Activated T-cell treated with anti-CD3 and anti-CD28 coated beads, Interleukin-2, amount 50 U/mL, for 24 hours (primary cell): ENCODE measurements at regions not wholly inside any gene's neighbourhood (a gene's known extent, or its start where the extent isn't known, plus 50 kb on each side); places are given as distances from the start of the nearest gene placed in this dataset.
"Not testable (repeated sequence)": the region's sequence is repeated elsewhere in the genome, so short reads cannot be mapped to it uniquely, and the experiment has no call there.

Experiments
- DNase-seq: peaks from one replicate; pipeline ENCODE4 v3.0.0-alpha.2; 2020
- H3K27ac Mint-ChIP-seq: 2 replicates; pipeline ENCODE4 v1.8.0; 2020; ENCODE audit warnings: mild to moderate bottlenecking, mixed read lengths
- H3K27me3 Mint-ChIP-seq: 2 replicates; pipeline ENCODE4 v1.8.0; 2020; ENCODE audit warnings: mixed read lengths
- H3K36me3 Mint-ChIP-seq: 2 replicates; pipeline ENCODE4 v1.8.0; 2020; ENCODE audit warnings: low read depth, mixed read lengths
- H3K4me1 Mint-ChIP-seq: 2 replicates; pipeline ENCODE4 v1.8.0; 2020; ENCODE audit warnings: low read depth, mixed read lengths
- H3K4me3 Mint-ChIP-seq: 2 replicates; pipeline ENCODE4 v1.8.0; 2020; ENCODE audit warnings: mild to moderate bottlenecking, moderate library complexity, mixed read lengths
- H3K9me3 Mint-ChIP-seq: 2 replicates; pipeline ENCODE4 v1.8.0; 2020; ENCODE audit warnings: mixed read lengths

GRCh38 chr21:28086861-28087581 lies 905.7 kb downstream of the LTN1 start:
- no peaks in the 10 kb centered on the region for H3K36me3 Mint-ChIP-seq
- H3K27ac Mint-ChIP-seq: no peak overlapping the region
- no peaks in the 10 kb centered on the region for H3K27me3 Mint-ChIP-seq
- H3K4me1 Mint-ChIP-seq: no peaks in the 10 kb centered on the region
- no peak for DNase-seq
- H3K9me3 Mint-ChIP-seq: no peaks in the 10 kb centered on the region
- H3K4me3 Mint-ChIP-seq: no peak overlapping the region

DNA sequence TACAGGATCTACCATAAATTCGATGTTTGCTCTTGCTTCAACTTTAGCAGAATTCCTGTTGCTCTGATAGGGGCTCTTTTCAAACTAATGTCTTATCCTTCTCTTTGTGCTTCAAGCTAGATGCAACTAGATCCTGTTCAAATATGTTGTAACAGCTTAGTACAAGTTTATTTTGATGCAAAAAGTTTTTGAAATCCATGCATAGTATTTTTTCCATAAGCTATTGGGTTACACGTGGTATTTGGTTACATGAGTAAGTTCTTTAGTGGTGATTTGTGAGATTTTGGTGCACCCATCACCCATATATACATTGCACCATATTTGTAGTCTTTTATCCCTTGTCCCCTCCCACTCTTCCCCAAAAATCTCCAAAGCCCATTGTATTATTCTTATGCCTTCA lies 907.7 kb downstream of the LTN1 start:
- no peak overlapping the region for H3K4me3 Mint-ChIP-seq
- no peaks in the 10 kb centered on the region for H3K4me1 Mint-ChIP-seq
- H3K9me3 Mint-ChIP-seq: no peaks in the 10 kb centered on the region
- no peaks in the 10 kb centered on the region for H3K27me3 Mint-ChIP-seq
- no peak for DNase-seq
- H3K36me3 Mint-ChIP-seq: no peaks in the 10 kb centered on the region
- H3K27ac Mint-ChIP-seq: no peak overlapping the region

DNA sequence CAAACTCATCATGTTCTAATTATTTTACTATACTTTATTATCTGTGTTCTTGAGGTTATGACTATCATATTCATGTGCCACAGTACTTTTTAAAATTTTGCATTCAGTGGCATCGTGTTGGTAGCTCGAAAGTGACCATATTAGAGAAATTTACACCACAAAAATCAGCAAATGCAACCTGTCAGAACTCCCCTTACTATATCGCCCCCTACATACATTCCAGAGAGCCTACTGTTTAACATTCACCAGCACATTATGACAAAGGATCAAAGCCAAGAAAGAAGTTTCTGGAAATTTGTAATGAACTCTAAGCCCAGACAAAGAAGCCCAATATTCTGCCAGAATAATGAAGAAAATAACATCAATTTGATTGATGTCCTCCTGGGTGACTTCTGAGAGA lies 909.3 kb downstream of the LTN1 start:
- H3K4me3 Mint-ChIP-seq: no peak overlapping the region
- H3K27ac Mint-ChIP-seq: no peak overlapping the region
- H3K36me3 Mint-ChIP-seq: no peaks in the 10 kb centered on the region
- H3K4me1 Mint-ChIP-seq: no peaks in the 10 kb centered on the region
- H3K9me3 Mint-ChIP-seq: no peaks in the 10 kb centered on the region
- DNase-seq: no peak
- H3K27me3 Mint-ChIP-seq: no peaks in the 10 kb centered on the region

DNA sequence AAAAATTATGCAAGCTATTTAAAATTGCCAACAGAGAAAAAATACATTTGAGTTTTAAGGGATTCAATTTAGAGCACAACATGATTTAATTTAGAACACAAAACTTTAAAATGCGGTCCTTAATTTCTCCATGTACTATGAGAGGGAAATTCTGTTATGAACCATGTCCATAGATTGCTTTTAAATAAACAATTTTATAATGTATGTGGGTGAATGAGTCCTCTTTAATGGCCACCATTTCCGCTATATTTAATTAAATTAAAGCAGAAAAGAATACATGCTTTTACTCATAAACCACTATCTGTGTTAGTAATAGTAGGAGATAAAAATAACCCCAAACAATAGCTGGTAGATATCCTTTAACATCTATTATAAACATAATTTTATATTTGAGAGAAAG lies 914.6 kb downstream of the LTN1 start:
- H3K9me3 Mint-ChIP-seq: no peaks in the 10 kb centered on the region
- no peak overlapping the region for H3K4me3 Mint-ChIP-seq
- no peaks in the 10 kb centered on the region for H3K27me3 Mint-ChIP-seq
- no peaks in the 10 kb centered on the region for H3K36me3 Mint-ChIP-seq
- no peaks in the 10 kb centered on the region for H3K4me1 Mint-ChIP-seq
- H3K27ac Mint-ChIP-seq: no peak overlapping the region
- no peak for DNase-seq

- no peak for DNase-seq
- Mint-ChIP-seq H3K4me3 (no peak overlapping the region), H3K36me3 (no peaks in the 10 kb centered on the region), H3K4me1 (no peaks in the 10 kb centered on the region), H3K27me3 (no peaks in the 10 kb centered on the region), H3K27ac (no peak overlapping the region), H3K9me3 (no peaks in the 10 kb centered on the region)
Measured at GRCh38 chr21:28074676-28075075, 918.0 kb downstream of the LTN1 start.

DNA sequence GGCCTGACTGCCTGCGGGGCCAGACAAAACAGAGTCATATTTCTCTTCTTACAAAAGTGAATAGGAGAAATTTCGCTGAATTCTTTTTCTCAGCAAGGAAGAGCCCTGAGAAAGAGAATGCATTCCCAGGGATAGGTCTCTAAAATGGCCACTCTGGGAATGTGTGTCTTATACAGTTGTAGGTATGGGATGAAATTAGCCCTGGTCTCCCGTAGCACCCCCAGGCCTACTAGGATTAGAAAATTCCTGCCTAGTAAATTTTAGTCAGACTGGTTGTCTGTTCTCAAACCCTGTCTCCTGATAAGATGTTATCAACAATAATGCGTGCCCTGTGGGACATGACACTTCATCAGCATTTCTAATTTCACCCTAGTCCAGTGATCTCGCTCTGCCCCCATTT lies 920.1 kb downstream of the LTN1 start:
- no peak for DNase-seq
- Mint-ChIP-seq H3K4me3 (no peak overlapping the region), H3K4me1 (no peaks in the 10 kb centered on the region), H3K9me3 (no peaks in the 10 kb centered on the region), H3K27me3 (no peaks in the 10 kb centered on the region), H3K27ac (no peak overlapping the region), H3K36me3 (no peaks in the 10 kb centered on the region)

DNA sequence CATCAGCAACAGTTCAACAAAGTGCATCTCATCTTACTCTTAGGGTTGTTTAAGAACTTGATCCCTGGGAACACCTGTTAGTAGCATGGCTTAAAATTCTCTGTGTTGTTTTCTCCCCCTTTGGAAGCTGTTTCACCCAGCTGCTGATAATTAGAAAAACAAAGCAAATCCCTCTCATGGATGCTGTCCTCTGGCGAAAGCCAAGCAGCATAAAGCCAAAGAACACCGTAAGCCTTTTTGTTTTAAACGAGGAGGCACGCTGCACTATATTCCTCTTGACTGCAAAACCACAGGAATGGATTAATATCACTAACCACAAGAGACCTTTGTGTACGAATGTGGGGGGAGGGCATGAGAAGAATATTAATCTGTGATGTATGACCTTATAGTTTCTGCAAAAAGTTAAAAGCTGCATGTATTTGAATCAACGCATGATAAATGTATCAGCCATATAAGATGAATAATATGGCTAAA lies 923.2 kb downstream of the LTN1 start:
- no peaks in the 10 kb centered on the region for H3K27me3 Mint-ChIP-seq
- no peak overlapping the region for H3K27ac Mint-ChIP-seq
- H3K4me1 Mint-ChIP-seq: peaks cover 4% of the 10 kb centered on the region
- H3K36me3 Mint-ChIP-seq: no peaks in the 10 kb centered on the region
- no peak for DNase-seq
- H3K9me3 Mint-ChIP-seq: no peaks in the 10 kb centered on the region
- H3K4me3 Mint-ChIP-seq: no peak overlapping the region

DNA sequence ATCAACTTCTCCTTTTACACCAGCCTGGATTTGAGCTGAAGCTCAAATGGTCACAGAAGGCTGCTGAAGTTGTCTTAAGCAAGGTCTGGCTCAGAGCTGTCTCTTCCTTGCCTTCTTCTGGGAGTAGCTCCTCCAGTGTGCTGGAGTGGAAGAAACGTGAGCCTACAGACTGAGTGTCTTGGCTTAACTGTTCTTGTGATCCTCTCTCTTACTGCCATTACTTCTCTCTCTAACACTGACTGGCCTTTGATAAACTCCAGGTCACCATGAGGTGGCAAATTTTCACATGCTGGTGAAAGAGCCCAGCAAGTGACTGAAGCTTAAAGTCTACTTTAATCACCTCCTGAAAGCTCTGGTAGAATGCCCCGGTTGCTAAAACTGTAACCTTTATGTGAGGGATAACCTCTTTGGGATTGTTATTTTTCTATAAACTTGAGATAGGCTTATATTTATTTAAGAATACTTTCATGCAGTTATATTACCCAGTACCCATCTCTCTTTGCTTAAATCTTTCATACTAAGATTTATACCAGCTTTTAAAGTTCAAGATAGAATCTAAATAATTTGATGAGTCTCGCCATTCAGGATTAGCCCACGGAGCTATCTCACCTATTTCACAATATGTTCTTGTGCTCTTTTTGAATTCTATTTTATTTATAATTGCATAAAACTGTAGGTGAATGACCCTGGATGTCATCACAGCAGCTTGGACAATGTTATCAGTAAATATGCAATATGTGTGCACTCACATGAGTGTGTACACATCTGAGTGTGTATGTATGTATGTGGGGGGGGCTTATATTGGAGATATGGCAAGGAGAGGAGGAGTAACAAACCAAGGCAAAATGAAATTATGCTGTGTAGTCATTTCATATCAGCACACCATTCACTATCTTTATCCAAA lies 924.0 kb downstream of the LTN1 start:
- no peak overlapping the region for H3K4me3 Mint-ChIP-seq
- H3K9me3 Mint-ChIP-seq: no peaks in the 10 kb centered on the region
- H3K27me3 Mint-ChIP-seq: no peaks in the 10 kb centered on the region
- H3K4me1 Mint-ChIP-seq: peaks cover 4% of the 10 kb centered on the region
- DNase-seq: no peak
- H3K27ac Mint-ChIP-seq: no peak overlapping the region
- H3K36me3 Mint-ChIP-seq: no peaks in the 10 kb centered on the region

DNA sequence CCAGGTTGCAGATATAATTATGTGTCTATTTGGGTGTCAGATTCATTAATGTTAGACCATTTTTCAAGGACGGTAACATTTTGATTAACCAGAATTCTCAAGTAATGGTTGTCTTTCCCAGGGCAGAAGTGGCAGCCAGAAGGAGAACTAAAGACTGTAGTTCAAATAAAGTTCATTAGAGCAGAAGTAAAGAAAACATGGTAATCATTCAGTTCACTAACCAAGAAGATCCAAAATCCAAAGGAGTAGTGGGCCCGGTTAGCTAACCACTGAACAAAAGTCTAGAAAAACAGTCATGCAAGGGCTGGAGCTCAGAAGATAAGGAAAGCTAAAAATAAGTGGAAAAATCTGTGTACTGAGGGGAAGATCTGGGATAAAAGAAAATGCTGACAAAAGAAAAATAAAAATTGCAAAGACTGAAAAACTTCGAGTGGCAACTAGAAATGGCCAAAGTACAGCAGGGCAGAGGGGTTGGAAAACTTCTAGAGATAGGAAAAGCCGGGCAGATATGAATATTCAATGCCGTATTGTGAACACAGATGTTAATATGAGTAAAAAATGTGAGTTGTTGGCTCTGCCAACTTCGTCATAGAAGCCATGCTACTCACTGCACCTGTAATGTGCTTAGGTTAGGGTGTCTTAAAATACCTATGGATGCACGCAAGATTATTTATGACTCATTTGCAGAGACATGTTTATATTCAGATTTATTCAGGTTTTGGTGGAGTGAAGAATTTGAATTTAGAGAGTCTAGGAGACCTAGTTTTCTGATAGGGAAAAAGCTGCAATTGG lies 925.9 kb downstream of the LTN1 start:
- no peaks in the 10 kb centered on the region for H3K36me3 Mint-ChIP-seq
- H3K4me3 Mint-ChIP-seq: no peak overlapping the region
- H3K27me3 Mint-ChIP-seq: no peaks in the 10 kb centered on the region
- no peak overlapping the region for H3K27ac Mint-ChIP-seq
- no peaks in the 10 kb centered on the region for H3K9me3 Mint-ChIP-seq
- peaks cover 4% of the 10 kb centered on the region for H3K4me1 Mint-ChIP-seq
- no peak for DNase-seq

- H3K36me3 Mint-ChIP-seq: no peaks in the 10 kb centered on the region
- H3K9me3 Mint-ChIP-seq: no peaks in the 10 kb centered on the region
- H3K4me3 Mint-ChIP-seq: no peak overlapping the region
- no peak overlapping the region for H3K27ac Mint-ChIP-seq
- peaks cover 4% of the 10 kb centered on the region for H3K4me1 Mint-ChIP-seq
- H3K27me3 Mint-ChIP-seq: no peaks in the 10 kb centered on the region
- no peak for DNase-seq
Measured at GRCh38 chr21:28066076-28066475, 926.6 kb downstream of the LTN1 start.

GRCh38 chr21:28063241-28064216 lies 929.1 kb downstream of the LTN1 start:
- Mint-ChIP-seq H3K36me3 (no peaks in the 10 kb centered on the region), H3K4me3 (no peak overlapping the region)

GRCh38 chr21:28052956-28053355 lies 939.7 kb downstream of the LTN1 start:
- H3K36me3 Mint-ChIP-seq, H3K27me3 Mint-ChIP-seq, H3K4me3 Mint-ChIP-seq, H3K9me3 Mint-ChIP-seq, DNase-seq, H3K27ac Mint-ChIP-seq, H3K4me1 Mint-ChIP-seq: not testable (repeated sequence)

More at GRCh38 chr21:28063241-28064216, 929.1 kb downstream of the LTN1 start:
- H3K4me1 Mint-ChIP-seq: peaks cover 4% of the 10 kb centered on the region
- no peak for DNase-seq
- H3K27ac Mint-ChIP-seq: no peak overlapping the region
- no peaks in the 10 kb centered on the region for H3K9me3 Mint-ChIP-seq
- no peaks in the 10 kb centered on the region for H3K27me3 Mint-ChIP-seq

DNA sequence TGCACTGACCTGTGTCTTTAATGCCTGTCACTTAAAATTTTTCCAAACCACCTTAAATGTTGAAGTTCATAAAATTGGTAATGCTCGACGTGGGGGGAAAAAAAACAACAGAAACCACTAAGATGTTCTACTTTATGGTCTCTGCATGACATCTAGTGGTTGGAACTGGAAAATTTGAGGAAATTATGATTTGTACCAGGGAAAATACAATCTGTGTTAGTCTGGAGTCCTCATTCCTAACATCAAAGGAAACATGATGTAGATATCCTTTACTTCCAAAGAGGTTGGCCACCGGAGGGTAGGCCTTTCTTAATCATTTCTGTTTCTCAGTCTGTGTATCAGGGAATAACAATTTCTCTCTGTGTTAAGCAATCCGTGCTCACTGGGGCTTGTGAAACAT lies 941.0 kb downstream of the LTN1 start:
- H3K4me1 Mint-ChIP-seq, H3K27me3 Mint-ChIP-seq, H3K4me3 Mint-ChIP-seq, H3K27ac Mint-ChIP-seq, H3K9me3 Mint-ChIP-seq, H3K36me3 Mint-ChIP-seq, DNase-seq: not testable (repeated sequence)

- not testable (repeated sequence) for H3K9me3 Mint-ChIP-seq, H3K27ac Mint-ChIP-seq, H3K4me3 Mint-ChIP-seq, DNase-seq, H3K27me3 Mint-ChIP-seq, H3K36me3 Mint-ChIP-seq, H3K4me1 Mint-ChIP-seq
Measured at GRCh38 chr21:28035692-28036091, 957.0 kb downstream of the LTN1 start.
